GM21526 (cell line): ENCODE measurements at regions not wholly inside any gene's neighbourhood (a gene's known extent, or its start where the extent isn't known, plus 50 kb on each side); places are given as distances from the start of the nearest gene placed in this dataset.
"Not testable (repeated sequence)": the region's sequence is repeated elsewhere in the genome, so short reads cannot be mapped to it uniquely, and the experiment has no call there.

ENCODE experiments used
- ATAC-seq: cut with Tn5 transposase; IDR thresholded peaks from one replicate; pipeline ENCODE4 v1.9.1; 2021; ENCODE audit warnings: moderate library complexity; ENCODE audit not compliant: unreplicated experiment, low FRiP score

DNA sequence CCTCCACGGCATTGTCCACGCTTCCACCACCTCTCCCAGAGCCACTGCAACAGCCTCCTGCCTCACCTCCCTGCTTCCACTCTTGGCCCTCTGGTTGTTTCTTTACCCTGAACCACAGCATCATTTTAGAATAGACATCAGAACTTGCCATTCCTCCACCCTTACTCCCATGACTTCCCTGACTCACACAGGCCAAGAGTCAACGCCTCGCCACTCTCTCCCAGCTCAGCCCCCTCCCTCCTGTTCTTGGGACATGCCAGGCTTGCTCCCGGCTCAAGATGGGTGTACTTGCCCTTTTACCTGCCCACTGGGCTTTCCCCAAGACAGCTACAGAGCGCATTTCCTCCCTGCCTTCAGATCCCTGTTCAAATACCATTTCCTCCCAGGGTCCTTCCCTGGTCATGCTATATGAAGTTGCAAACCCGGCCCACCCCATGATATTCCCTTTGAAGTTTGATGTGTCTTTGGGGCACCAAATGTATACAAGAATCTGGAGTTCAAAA, 429.1 kb downstream of the RPS24 start:
- no peak for ATAC-seq

DNA sequence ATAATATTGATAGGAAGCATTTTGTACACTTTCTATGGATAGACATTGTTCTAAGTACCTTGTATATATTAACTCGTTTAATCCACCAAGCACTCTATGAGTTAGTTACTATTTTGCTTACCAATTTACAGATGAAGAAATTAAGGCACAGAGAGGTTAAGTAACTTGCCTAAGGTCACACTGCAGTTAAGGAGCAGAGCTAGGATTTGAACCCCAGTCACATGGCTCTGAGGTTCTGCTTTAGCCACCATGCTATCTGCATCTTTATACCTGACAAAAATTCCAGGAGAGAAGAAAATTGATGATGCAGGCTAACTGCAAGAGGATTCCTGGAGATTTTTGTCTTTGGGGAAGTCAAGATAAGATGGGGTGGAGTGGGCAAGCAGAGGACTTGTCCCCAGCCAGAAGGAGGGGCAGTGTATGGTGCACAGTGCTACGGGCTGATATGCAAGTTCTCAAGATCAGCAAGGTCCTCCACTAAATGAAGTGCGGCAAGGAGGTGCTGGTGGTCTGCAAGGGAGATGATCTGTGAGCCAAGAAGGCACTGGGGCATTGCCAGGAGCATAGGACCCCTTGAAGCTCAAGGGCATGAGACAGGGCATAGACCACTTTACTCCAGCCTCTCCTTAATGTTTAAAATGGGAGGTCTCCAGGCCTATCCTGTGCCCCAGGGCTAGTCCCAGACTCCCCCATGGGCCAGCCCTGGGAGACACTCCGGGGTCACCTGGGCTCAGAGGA, 430.6 kb downstream of the RPS24 start:
- no peak for ATAC-seq

DNA sequence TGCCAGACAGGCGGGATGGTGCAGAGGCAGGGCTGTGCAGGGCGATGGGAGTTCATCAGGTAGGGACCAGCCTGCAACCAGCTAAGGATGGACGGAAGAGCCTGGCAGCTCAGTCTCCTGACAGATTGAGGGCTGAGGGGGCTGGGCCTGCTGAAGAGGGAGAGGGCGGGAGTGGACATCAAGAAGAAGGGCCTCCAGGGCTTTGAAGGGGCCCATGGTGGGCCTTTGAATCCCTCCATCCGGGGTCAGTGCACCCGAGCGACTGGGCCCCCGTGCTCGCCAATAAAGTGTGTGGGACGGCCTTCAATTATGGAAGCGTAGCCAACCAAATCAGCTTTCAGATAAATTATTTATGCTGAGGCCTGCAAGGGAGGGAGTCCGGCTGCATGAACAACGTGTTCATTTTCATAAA, 431.2 kb downstream of the RPS24 start:
- no peak for ATAC-seq

DNA sequence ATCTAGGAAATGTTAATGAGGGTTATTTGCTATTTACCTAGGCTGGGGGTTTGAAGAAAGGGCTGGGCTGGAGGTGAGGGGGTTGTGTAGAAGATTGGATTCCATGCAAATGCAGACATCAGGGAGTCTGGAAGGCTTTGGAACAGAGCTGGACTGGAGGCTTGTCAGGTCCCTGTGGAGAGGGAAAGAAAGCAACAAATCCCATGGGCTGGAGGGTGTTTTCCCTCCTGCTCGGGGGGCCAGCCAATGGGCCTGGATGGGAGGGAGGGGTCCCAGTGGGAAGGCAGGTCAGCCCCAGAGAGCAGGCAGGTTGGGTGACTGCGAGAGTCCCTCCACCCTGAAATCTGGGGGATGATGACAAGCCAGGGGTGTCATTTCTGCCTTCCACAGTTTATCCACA, 431.8 kb downstream of the RPS24 start:
- ATAC-seq, result no peak

DNA sequence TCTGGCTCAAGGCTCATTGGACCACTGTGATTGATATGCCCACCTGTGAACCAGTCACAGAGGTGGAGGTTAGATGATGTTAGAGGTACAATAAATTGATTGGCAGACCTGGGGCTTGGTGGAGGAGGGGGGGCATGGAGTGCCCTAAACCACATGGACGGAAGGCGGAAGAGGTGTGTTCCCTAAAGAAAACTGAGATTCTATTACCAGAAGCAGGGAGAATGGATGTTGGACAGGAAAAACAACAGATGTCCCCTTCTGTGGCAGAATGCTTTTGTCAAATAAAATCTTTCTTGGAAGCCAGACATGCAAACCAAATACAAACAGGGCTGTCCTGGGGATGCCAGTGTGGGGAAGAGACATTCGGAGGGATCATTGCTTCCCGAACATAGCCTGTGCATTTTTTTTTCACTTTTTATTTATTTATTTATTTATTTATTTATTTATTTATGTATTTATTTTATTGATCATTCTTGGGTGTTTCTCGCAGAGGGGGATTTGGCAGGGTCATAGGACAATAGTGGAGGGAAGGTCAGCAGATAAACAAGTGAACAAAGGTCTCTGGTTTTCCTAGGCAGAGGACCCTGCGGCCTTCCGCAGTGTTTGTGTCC, 433.9 kb downstream of the RPS24 start:
- ATAC-seq, result no peak

DNA sequence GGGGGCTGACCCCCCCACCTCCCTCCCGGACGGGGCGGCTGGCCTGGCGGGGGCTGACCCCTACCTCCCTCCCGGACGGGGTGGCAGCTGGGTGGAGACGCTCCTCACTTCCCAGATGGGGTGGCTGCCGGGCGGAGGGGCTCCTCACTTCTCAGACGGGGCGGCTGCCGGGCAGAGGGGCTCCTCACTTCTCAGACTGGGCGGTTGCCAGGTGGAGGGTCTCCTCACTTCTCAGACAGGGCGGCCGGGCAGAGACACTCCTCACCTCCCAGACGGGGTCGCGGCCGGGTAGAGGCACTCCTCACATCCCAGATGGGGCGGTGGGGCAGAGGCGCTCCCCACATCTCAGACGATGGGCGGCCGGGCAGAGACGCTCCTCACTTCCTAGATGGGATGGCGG, 435.1 kb downstream of the RPS24 start:
- not testable (repeated sequence) for ATAC-seq

DNA sequence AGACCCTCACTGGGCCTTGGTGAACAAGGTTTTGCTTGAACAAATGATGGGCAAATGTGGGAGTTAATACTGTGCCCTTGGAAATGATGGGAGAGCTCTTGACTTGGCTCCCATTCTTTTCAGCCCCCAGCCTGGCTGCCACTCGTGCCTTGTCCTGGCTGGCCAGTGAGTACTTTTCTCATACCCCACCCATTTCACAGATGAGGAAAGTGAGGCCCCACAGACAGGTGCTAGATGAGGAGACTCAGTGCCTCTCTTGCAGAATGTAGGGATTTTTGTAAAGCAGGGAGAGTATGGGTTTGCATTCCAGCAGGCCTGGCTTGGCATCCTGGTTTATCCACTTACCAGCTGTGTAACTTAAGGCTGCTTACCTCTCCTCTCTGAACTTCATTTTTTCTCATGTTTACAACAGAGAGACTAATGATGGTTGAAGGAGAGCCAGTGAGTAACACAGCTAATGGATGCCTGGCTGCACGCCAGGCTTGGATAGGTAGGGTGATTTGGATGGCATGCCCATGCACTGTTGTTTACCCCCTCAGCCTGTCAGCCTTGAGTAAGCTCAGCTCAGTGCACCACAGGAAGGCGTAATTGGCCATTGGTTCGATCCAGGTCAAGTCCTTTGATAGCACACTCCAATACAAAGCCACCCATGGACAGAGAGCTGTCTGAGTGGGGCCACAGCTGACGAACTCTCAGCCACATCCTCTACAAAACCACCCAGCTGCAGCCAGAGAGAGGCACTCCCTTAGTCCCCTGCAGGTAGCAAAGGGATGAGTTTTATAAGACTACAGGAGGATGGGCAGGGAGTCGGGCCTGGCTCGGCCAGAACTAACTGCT, 436.8 kb downstream of the RPS24 start:
- ATAC-seq, result no peak

DNA sequence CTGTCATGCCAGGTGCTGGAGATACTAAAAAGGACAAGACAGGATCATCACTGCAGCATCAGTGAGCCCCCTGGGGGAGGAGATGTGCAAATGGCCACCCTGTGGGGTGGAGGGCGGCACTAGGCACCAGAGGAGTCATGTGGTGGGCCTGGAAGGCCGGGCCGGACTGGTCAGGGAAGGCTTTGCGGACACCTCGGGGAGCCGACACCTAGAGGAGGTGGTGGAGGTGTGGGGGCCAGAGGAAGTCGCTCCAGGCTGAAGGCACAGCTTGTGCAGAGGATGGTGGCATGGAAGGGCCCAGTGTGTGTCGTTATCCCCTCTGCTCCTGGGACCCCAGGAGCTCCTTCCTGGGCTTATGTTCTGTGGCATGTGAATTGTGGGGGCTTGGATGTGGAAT, 437.7 kb downstream of the RPS24 start:
- no peak for ATAC-seq

DNA sequence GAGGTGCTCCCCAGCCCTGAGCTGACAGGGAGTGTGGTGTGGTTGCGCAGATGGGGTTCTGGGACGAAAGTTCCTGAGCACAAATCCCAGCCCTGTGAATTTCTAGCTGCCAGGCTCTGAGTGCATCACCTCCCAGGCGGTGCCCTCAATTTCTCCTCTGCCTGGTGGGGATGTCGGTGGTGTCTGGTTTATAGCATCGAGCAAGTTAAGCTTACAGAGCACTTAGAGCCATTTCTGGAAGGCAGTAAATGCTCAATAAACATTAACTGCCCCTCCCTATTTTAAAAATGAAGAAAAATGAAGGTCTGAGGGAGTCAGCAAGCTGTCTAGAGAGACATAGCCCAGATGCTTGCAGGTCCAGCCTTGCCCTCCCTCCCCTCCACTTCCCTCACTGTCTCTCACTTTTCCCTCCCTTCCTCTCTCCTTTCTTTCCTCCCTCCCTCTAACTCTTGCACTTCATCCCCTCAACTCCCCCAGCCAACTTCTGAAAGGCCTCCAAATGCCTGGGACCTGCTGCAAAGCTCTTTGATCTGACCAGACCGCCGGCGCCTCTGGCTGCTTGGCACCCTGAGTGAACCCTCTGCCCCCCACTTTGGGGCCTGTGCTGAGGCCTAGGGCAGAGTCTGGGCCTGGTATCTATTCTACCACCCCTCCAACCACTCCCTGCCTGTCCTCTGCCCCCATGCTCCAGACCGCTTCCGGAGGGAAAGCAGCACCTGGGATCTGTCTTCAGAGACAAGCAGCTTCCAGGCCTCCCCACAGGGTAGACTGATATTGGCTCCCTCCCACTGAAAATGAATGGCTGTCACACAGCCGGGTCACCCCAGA, 438.3 kb downstream of the RPS24 start:
- no peak for ATAC-seq

DNA sequence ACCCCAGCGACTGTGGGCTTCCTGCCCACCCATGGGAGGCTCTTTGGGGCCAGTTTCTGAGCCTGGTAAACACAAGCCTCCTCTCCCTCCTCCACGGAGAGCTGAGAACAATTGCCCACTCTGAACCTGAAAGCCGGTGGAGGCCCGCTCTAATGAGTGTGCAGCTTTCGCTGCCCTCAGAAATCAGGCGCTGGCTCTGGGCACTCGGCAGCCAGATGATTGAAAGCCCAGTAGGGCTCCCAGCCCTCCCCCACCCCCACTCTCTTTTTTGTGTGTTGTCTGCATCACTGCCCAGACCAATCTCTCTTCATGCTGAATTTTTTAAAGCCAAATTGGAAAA, 438.9 kb downstream of the RPS24 start:
- ATAC-seq, result no peak

DNA sequence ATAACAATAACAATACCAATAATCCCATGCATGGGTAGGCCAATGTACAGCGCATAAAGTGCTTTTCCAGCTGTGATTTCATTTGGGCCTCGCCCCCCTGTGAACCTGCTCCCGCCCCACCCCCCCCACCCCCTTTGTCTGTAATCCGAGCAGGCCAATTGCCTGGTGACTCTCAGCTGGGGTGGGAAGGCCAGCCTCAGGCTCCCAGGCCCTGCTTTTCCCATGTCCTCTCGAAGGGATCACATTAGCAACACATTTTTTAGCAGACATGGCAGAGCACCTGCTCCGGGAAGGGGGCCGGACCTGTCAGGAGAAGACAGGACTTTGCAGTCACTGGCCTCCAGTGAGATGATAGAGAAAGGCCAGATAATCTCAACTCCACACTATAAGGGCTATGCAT, 439.3 kb downstream of the RPS24 start:
- no peak for ATAC-seq

DNA sequence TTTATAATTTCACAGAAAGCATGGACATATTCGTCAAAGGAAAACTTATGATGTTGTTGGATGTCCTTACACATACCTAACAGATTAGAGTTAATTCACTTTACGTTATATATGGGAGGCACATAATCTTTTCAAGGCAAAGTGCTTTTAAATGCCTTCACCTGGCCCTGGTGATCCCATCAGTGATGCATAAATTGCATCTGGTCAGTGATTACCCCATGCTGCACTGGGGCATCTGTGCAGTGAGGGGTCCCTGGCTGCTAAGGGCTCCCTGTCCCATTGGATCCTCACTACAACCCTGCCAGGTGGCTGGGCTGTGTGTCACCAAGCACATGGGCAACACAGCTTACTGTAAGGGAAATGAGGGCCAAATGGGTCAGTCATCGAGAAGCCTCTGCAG, 441.1 kb downstream of the RPS24 start:
- ATAC-seq, result no peak

DNA sequence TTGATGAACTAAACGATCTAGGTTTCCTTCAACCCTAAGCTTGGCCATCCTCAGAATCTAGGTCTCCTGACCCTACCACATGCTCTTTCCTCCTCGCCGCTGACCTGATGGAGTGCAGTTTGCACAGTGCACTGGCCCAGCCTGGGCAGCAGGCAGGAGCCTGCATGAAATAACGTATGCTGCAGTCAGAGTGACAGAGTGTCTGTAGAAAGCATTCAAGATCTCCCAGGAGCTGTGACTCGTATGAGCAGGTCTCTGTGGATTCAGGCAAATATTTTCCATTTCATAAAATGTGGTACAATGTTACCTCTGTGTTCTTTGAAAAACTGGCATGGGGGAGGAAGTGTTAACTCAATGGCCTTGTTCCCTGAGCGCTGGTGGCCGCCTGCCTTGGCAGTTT, 441.8 kb downstream of the RPS24 start:
- ATAC-seq, result no peak

DNA sequence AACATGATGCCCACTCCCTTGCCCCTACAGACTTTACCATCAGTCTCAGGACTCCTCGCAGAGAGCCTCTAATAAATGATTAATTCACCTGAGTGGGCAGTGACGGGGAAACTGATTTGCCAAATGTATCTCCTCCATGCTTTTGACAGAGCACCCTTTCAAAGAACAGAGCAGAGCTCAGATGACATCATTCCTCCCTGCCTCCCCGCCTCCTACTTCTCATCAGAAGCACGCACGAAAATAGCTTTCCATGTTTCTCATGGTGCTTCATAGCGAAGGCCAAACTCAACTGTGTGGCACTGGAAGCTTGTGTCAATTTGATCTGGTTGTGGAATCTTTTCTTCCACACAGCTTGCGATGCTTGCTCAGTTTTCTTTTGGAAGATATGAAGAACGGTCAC, 442.5 kb downstream of the RPS24 start:
- no peak for ATAC-seq

DNA sequence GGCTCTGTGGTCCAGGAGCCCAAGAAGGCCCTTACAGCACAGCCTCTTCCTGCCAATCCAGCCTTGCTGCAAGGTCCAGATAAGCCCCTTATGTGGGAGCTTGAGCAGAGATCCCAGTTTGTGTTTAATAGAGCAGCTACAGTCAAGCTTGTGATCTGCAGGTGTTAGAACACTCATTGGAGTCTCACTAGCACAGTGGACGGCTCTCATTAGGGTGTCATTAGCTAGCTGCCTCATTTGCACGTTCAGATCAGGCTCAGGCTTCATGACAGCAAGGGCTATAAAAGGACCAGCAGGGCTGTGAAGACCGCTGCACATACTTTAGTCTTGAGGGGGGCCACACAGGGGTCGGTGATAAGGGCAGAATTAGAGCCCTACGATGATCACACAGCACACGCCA, 443.2 kb downstream of the RPS24 start:
- ATAC-seq, result no peak

DNA sequence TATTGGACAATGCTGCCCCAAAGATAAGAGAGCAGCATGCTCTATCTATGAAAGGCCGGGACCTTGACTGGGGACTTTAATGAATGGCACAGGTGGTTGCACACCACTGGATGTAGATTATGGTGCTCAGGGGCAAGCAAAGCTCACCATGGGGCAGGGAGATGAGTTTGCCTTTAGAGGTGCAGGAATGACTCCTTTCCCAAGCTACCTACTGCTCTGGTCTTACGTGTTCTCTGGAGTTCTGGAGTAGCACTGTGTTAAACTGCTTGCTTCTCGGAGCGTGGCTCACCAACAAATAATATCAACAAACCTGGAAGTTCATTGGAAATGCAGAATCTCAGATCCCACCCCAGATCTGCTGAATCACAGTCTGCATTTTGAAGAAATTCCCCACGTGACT, 445.3 kb downstream of the RPS24 start:
- no peak for ATAC-seq

DNA sequence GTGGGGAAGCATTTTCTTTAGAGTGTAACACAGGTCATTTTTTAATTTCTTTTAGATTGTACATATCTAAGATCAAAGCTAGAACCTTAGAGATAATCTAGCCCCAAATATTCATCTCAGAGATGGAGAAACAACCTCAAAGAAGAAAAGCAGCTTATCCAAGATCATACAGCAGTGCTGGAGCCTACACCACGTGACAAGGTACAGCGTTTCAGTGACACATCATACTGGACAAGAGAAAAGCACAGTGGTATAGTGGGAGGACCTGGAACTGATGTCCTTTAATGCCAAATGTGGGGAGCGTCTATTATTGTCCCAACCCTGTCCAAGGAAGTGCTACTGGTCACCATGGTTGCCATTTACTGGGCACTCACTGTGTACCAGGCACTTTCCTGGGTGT, 445.8 kb downstream of the RPS24 start:
- no peak for ATAC-seq

DNA sequence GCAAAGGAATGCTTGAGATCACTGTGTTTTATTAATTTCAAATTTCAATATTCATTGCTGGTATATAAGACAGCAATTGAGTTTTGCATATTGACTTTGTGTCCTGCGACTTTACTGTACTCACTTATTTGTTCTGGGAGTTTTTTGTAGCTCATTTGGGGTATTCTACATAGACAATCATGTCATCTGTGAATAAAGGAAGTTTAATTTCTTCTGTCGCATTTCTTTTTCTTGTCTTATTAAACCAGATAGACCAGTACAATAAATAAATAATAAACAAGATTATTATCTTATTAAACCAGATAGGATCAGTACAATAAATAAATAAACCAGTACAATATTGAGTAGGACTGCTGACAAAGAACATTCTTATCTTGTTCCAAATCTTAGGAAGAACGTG, 448.2 kb downstream of the RPS24 start:
- no peak for ATAC-seq

DNA sequence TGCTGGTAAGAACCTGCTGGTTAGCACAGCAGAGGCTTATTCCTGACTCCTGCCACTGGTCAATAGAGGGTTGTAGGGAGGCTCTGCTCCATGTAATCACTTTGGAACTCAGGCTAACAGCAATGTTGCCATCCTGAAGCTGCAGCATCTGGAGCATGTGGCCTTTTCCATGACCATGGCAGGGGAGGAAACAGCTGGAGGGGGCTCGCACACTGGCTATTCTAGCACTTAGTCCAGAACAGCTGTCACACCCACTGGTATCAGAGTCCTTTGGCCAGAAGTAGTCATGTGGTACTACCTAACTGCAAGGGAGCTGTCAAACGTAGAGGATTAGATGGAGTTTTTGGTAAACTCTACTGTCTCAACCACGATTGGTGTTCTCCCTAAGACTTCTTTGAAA, 450.0 kb downstream of the RPS24 start:
- ATAC-seq, result no peak

DNA sequence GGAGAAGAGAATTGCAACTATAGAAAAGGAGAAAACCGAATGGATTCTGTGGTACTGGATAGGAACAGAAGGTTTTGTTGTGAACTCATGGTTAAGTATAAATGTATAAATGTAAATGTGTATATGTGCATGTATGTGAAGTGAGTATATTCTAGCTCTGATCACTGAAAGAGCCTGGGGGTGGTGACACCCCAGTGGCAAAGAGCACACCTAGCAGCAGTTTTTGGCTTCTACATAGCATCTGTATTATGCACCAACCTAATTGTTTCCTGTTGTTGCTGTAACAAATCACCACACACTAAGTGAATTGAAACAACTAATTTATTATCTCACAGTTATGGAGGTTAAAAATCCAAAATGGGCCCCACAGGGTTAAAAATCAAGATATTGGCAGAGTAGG, 455.4 kb downstream of the RPS24 start:
- ATAC-seq, result no peak

DNA sequence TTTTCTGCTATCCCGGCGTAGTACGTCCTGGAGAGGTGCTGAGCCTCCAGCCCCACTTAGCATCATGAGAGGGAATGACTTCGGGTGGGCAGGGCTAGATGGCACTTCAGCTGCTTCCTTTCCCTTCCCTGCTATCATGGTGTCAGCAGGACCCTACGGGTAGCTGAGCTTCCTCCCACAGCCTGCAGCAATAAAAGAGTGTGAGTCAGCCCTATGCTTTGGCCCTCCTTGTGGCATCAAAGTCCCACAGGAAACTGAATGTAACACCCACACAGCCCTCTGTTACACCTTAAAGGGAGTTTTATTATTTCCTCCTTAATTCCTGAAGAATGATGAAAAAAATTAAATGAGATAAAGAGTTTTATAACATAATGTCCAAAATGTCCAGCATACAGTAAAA, 458.1 kb downstream of the RPS24 start:
- ATAC-seq, result no peak
